Loucy (cell line): ENCODE measurements at regions not wholly inside any gene's neighbourhood (a gene's known extent, or its start where the extent isn't known, plus 50 kb on each side); places are given as distances from the start of the nearest gene placed in this dataset.

Source experiments
- EZH2phosphoT487 ChIP-seq: fragments of 200-600 bp; IDR thresholded peaks from 2 replicates; pipeline ENCODE4 v1.6.1; 2018; ENCODE audit warnings: antibody characterized with exemption, mild to moderate bottlenecking, moderate library complexity, borderline replicate concordance
- TF ChIP-seq, protein P1 (sequence below): fragments of 200-600 bp; sonication (generic); conservative IDR thresholded peaks from 2 replicates; pipeline ENCODE4 v1.5.1; 2014; ENCODE audit warnings: mild to moderate bottlenecking, antibody characterized with exemption, low read length

DNA sequence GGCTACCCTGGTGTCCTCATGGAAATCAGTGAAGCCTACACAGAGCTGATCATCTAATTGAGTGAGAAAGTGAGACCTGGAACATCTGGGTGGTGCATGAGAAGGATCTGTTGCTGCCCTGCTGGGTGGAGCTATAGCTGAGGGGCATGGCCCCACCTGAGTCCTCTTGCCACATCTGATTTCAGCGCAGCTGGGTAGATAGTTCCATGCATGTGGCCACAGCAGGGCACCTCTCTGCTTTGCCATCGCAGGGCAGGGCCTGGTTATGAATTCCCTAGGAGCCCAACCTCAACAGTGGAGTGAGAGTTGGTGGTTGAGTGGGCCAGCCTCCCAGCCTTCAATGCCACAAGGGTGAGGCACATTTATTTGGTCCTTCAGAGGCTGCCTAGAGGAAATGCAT is 407.8 kb downstream of the BCL11B start:
- TF ChIP-seq, protein P1, sequence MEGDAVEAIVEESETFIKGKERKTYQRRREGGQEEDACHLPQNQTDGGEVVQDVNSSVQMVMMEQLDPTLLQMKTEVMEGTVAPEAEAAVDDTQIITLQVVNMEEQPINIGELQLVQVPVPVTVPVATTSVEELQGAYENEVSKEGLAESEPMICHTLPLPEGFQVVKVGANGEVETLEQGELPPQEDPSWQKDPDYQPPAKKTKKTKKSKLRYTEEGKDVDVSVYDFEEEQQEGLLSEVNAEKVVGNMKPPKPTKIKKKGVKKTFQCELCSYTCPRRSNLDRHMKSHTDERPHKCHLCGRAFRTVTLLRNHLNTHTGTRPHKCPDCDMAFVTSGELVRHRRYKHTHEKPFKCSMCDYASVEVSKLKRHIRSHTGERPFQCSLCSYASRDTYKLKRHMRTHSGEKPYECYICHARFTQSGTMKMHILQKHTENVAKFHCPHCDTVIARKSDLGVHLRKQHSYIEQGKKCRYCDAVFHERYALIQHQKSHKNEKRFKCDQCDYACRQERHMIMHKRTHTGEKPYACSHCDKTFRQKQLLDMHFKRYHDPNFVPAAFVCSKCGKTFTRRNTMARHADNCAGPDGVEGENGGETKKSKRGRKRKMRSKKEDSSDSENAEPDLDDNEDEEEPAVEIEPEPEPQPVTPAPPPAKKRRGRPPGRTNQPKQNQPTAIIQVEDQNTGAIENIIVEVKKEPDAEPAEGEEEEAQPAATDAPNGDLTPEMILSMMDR = no peak
- no peak for TF ChIP-seq EZH2phosphoT487
